Fibroblast of pulmonary artery (primary cell): ENCODE measurements at regions not wholly inside any gene's neighbourhood (a gene's known extent, or its start where the extent isn't known, plus 50 kb on each side); places are given as distances from the start of the nearest gene placed in this dataset.

Source experiments
- DNase-seq: peaks from one replicate; pipeline ENCODE4 v3.0.0-alpha.2; 2010; ENCODE audit warnings: low read depth
- H3K4me3 ChIP-seq: replicated peaks from 2 replicates; pipeline ENCODE4 v1.5.1; 2011; ENCODE audit warnings: low read depth, mild to moderate bottlenecking, control low read depth, low read length, moderate library complexity
- CTCF ChIP-seq: IDR thresholded peaks from 2 replicates; pipeline ENCODE4 v1.5.1; 2011; ENCODE audit warnings: mild to moderate bottlenecking, control low read depth, low read length, inconsistent platforms; ENCODE audit errors: missing control alignments

GRCh38 chr13:100940658-100941057 lies 266.1 kb upstream of the TMTC4 start:
- no peak for TF ChIP-seq CTCF
- H3K4me3 ChIP-seq = no peak overlapping the region
- no peak for DNase-seq

- DNase-seq = no peak
- H3K4me3 ChIP-seq = no peak overlapping the region
- no peak for TF ChIP-seq CTCF
These were observed 259.2 kb upstream of the TMTC4 start for GRCh38 chr13:100933841-100934240.

- peak; percentile 3 for DNase-seq
- TF ChIP-seq CTCF = no peak
- no peak overlapping the region for H3K4me3 ChIP-seq
These were observed 248.0 kb upstream of the TMTC4 start for GRCh38 chr13:100922599-100922998.

GRCh38 chr13:100921139-100921538 lies 246.5 kb upstream of the TMTC4 start:
- no peak for TF ChIP-seq CTCF
- no peak for DNase-seq
- no peak overlapping the region for H3K4me3 ChIP-seq

- TF ChIP-seq CTCF = no peak
- DNase-seq = no peak
- no peak overlapping the region for H3K4me3 ChIP-seq
These were observed 242.4 kb upstream of the TMTC4 start for GRCh38 chr13:100917011-100917410.

- no peak overlapping the region for H3K4me3 ChIP-seq
- no peak for TF ChIP-seq CTCF
- no peak for DNase-seq
These were observed 238.5 kb upstream of the TMTC4 start for GRCh38 chr13:100913143-100913542.

- no peak for TF ChIP-seq CTCF
- no peak overlapping the region for H3K4me3 ChIP-seq
- DNase-seq = no peak
These were observed 229.8 kb upstream of the TMTC4 start for GRCh38 chr13:100904293-100904976.
